HEK293 (cell line): ENCODE measurements at regions not wholly inside any gene's neighbourhood (a gene's known extent, or its start where the extent isn't known, plus 50 kb on each side); places are given as distances from the start of the nearest gene placed in this dataset.

Source experiments
- CTCF ChIA-PET: fragments of 350-600 bp; formaldehyde crosslinking; extraction: SDS; loops from one replicate; lab custom pipeline; 2021; ENCODE audit warnings: antibody characterized with exemption; lab: Yijun Ruan, JAX
- POLR2A ChIA-PET: fragments of 300-600 bp; formaldehyde crosslinking; extraction: SDS; loops from one replicate; lab custom pipeline; 2020; ENCODE audit warnings: antibody characterized with exemption, inconsistent platforms; lab: Yijun Ruan, JAX
- H3K27ac ChIP-seq: fragments of 200-500 bp; sonication (Bioruptor generic); 2 replicates; pipeline ENCODE4 v1.5.1; 2014; ENCODE audit warnings: low read depth, low read length, control low read depth, inconsistent platforms; ENCODE audit errors: extremely low read depth
- H3K36me3 ChIP-seq, 2 experiments: fragments of 200-500 bp in 1 of 2; sonication (Bioruptor generic) in 1 of 2; 1 replicate in 1 of 2; 2 replicates in 1 of 2; pipeline ENCODE4 v1.5.1; 2014 to 2017; ENCODE audit warnings: inconsistent platforms in 2 of 2, low read length in 2 of 2; ENCODE audit not compliant: control insufficient read depth in 2 of 2, insufficient read depth in 1 of 2
- H3K4me1 ChIP-seq: fragments of 200-500 bp; sonication (Bioruptor generic); 2 replicates; pipeline ENCODE4 v1.5.1; 2014; ENCODE audit warnings: mild to moderate bottlenecking, low read length, inconsistent platforms; ENCODE audit not compliant: control insufficient read depth, insufficient read depth
- H3K4me3 ChIP-seq: 2 replicates; pipeline ENCODE4 v1.5.1; 2011; ENCODE audit warnings: low read depth, mild to moderate bottlenecking, control low read depth, low read length, moderate library complexity
- H3K9me3 ChIP-seq: fragments of 200-500 bp; sonication (Bioruptor generic); 2 replicates; pipeline ENCODE4 v1.5.1; 2014; ENCODE audit warnings: low read depth, low read length, inconsistent platforms; ENCODE audit not compliant: control insufficient read depth, insufficient read depth
- EGR2 ChIP-seq: fragments of 450-650 bp; formaldehyde crosslinking; IDR thresholded peaks from 2 replicates; pipeline ENCODE4 v1.5.1; 2016; ENCODE audit warnings: low read depth, missing biosample characterization, missing genetic modification characterization
- GLI2 ChIP-seq: fragments of 450-650 bp; formaldehyde crosslinking; IDR thresholded peaks from 2 replicates; pipeline ENCODE4; 2017; ENCODE audit warnings: missing biosample characterization, missing genetic modification characterization, low read depth, borderline replicate concordance
- HOXA7 ChIP-seq: sonication (generic); formaldehyde crosslinking; IDR thresholded peaks from 2 replicates; pipeline ENCODE4 v1.8.1; 2022; ENCODE audit warnings: missing genetic modification reagents, borderline replicate concordance
- HOXD13 ChIP-seq: sonication (generic); formaldehyde crosslinking; IDR thresholded peaks from 2 replicates; pipeline ENCODE4 v1.8.0; 2022; ENCODE audit warnings: missing genetic modification reagents, borderline replicate concordance
- ZNF2 ChIP-seq: fragments of 450-650 bp; formaldehyde crosslinking; IDR thresholded peaks from 2 replicates; pipeline ENCODE4 v1.5.1; 2016; ENCODE audit warnings: missing biosample characterization, missing genetic modification characterization
- ZNF341 ChIP-seq: fragments of 450-650 bp; formaldehyde crosslinking; IDR thresholded peaks from 2 replicates; pipeline ENCODE4; 2016; ENCODE audit warnings: low read depth, missing biosample characterization, missing genetic modification characterization
- ZNF416 ChIP-seq: fragments of 450-650 bp; formaldehyde crosslinking; IDR thresholded peaks from 2 replicates; pipeline ENCODE4 v1.5.1; 2016; ENCODE audit warnings: missing biosample characterization, missing genetic modification characterization
- ZNF561 ChIP-seq: fragments of 450-650 bp; IDR thresholded peaks from 2 replicates; pipeline ENCODE4 v1.5.1; 2018; ENCODE audit warnings: missing biosample characterization, missing genetic modification characterization, borderline replicate concordance
- ZNF610 ChIP-seq: fragments of 450-650 bp; formaldehyde crosslinking; IDR thresholded peaks from 2 replicates; pipeline ENCODE4 v1.5.1; 2016; ENCODE audit warnings: missing biosample characterization, missing genetic modification characterization, borderline replicate concordance
- ZNF629 ChIP-seq: fragments of 450-650 bp; formaldehyde crosslinking; IDR thresholded peaks from 2 replicates; pipeline ENCODE4 v1.5.1; 2017; ENCODE audit warnings: missing biosample characterization, missing genetic modification characterization
- ZNF654 ChIP-seq: fragments of 450-650 bp; formaldehyde crosslinking; IDR thresholded peaks from 2 replicates; pipeline ENCODE4 v1.5.1; 2016; ENCODE audit warnings: low read depth, missing biosample characterization, missing genetic modification characterization
- ZNF837 ChIP-seq: fragments of 450-650 bp; formaldehyde crosslinking; IDR thresholded peaks from 2 replicates; pipeline ENCODE4 v1.5.1; 2016; ENCODE audit warnings: missing biosample characterization, missing genetic modification characterization
- TF ChIP-seq, protein P1 (sequence below): fragments of 450-650 bp; formaldehyde crosslinking; IDR thresholded peaks from 2 replicates; pipeline ENCODE4 v1.5.1; 2016; ENCODE audit warnings: missing biosample characterization, missing genetic modification characterization
- TF ChIP-seq, protein P2 (sequence below): sonication (generic); formaldehyde crosslinking; IDR thresholded peaks from 2 replicates; pipeline ENCODE4 v1.8.1; 2022; ENCODE audit warnings: mild to moderate bottlenecking, moderate library complexity, missing genetic modification reagents
- TF ChIP-seq, protein P3 (sequence below): fragments of 450-650 bp; formaldehyde crosslinking; IDR thresholded peaks from 2 replicates; pipeline ENCODE4 v1.5.1; 2016; ENCODE audit warnings: missing biosample characterization, missing genetic modification characterization
- TF ChIP-seq, protein P4 (sequence below): fragments of 450-650 bp; formaldehyde crosslinking; IDR thresholded peaks from 2 replicates; pipeline ENCODE4 v1.5.1; 2017; ENCODE audit warnings: missing biosample characterization, missing genetic modification characterization
- TF ChIP-seq, protein P5 (sequence below): fragments of 450-650 bp; formaldehyde crosslinking; IDR thresholded peaks from 2 replicates; pipeline ENCODE4 v1.5.1; 2016; ENCODE audit warnings: missing biosample characterization, missing genetic modification characterization

DNA sequence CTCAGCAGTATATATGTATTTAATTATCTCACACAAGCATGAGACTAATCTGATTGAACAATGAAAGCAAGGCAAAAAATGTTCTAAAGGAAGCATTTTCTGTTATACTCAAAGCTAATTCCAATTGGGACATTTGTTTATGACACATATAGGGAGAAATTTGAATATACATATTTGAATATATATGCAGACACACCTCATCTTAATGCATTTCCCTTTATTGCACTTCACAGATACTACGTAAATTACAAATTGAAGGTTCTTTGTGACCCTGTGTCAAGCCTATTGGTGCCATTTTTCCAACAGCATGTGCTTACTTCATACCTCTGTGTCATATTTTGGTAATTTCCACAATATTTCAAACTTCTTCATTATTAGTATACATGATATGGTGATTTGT lies 132.1 kb upstream of the STEAP1 start:
- Histone ChIP-seq H3K9me3 (no peaks in the 10 kb centered on the region), H3K4me1 (no peaks in the 10 kb centered on the region), H3K27ac (no peak overlapping the region), H3K4me3 (no peak overlapping the region), H3K36me3 (no peaks in the 10 kb centered on the region)
- TF ChIP-seq HOXA7 (CRISPR knock-in tag) (no peak), ZNF561 (tag by site-specific recombination) (no peak)
- TF ChIP-seq, protein P1, sequence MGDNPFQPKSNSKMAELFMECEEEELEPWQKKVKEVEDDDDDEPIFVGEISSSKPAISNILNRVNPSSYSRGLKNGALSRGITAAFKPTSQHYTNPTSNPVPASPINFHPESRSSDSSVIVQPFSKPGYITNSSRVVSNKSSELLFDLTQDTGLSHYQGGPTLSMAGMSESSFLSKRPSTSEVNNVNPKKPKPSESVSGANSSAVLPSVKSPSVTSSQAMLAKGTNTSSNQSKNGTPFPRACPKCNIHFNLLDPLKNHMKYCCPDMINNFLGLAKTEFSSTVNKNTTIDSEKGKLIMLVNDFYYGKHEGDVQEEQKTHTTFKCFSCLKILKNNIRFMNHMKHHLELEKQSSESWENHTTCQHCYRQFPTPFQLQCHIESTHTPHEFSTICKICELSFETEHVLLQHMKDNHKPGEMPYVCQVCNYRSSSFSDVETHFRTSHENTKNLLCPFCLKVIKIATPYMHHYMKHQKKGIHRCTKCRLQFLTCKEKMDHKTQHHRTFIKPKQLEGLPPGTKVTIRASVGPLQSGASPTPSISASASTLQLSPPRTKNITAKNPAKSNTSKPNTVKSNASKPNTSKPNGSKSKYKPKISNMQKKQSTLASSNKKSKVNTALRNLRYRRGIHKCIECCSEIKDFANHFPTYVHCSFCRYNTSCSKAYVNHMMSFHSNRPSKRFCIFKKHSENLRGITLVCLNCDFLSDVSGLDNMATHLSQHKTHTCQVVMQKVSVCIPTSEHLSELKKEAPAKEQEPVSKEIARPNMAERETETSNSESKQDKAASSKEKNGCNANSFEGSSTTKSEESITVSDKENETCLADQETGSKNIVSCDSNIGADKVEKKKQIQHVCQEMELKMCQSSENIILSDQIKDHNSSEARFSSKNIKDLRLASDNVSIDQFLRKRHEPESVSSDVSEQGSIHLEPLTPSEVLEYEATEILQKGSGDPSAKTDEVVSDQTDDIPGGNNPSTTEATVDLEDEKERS, result no peak
- TF ChIP-seq, protein P2, sequence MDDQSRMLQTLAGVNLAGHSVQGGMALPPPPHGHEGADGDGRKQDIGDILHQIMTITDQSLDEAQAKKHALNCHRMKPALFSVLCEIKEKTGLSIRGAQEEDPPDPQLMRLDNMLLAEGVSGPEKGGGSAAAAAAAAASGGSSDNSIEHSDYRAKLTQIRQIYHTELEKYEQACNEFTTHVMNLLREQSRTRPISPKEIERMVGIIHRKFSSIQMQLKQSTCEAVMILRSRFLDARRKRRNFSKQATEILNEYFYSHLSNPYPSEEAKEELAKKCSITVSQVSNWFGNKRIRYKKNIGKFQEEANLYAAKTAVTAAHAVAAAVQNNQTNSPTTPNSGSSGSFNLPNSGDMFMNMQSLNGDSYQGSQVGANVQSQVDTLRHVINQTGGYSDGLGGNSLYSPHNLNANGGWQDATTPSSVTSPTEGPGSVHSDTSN (CRISPR knock-in tag), result no peak
- ChIA-PET POLR2A (no interaction called here), CTCF (no interaction called here)

DNA sequence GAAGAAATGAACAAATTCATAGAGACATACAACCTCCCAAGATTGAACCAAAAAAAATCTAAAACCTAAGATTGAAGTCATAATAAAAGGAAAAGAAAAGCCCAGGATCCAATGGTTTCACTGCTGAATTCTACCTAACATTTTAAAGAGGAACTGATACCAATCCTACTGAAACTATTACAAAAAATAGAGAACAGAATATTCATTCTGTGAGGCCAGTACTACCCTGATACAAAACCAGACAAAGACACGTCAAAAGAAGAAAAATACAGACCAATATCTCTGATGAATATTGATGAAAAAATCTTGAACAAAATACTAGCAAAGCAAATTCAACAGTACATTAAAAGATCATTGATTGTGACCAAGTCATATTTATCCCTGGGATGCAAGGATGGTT lies 128.5 kb upstream of the STEAP1 start:
- ChIA-PET POLR2A (no interaction called here), CTCF (no interaction called here)
- H3K9me3 ChIP-seq, result no peaks in the 10 kb centered on the region
- H3K27ac ChIP-seq, result no peak overlapping the region
- TF ChIP-seq, protein P3, sequence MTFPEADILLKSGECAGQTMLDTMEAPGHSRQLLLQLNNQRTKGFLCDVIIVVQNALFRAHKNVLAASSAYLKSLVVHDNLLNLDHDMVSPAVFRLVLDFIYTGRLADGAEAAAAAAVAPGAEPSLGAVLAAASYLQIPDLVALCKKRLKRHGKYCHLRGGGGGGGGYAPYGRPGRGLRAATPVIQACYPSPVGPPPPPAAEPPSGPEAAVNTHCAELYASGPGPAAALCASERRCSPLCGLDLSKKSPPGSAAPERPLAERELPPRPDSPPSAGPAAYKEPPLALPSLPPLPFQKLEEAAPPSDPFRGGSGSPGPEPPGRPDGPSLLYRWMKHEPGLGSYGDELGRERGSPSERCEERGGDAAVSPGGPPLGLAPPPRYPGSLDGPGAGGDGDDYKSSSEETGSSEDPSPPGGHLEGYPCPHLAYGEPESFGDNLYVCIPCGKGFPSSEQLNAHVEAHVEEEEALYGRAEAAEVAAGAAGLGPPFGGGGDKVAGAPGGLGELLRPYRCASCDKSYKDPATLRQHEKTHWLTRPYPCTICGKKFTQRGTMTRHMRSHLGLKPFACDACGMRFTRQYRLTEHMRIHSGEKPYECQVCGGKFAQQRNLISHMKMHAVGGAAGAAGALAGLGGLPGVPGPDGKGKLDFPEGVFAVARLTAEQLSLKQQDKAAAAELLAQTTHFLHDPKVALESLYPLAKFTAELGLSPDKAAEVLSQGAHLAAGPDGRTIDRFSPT (tag by site-specific recombination), result no peak
- H3K4me3 ChIP-seq, result no peak overlapping the region
- H3K36me3 ChIP-seq, result no peaks in the 10 kb centered on the region
- no peaks in the 10 kb centered on the region for H3K4me1 ChIP-seq

DNA sequence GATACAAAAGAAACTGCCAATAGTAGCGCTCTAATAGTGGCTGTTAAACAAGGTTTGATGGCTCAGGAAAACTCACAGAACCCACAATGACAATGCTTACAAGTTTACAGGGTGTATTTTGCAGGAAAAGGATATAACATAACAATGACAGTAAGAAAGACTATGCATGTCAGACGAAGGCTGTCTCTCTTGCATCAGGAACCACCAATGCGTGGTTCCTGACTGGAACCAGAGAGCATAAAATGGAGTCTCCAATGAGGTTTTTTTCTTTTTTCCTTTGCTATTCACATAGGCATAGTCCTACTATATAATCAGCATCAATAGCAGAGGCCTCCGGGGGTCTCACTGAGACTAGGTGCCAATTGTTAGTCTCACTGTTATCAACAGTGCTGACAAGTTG lies 120.4 kb upstream of the STEAP1 start:
- H3K4me1 ChIP-seq, result no peaks in the 10 kb centered on the region
- H3K27ac ChIP-seq, result no peak overlapping the region
- no peaks in the 10 kb centered on the region for H3K9me3 ChIP-seq
- H3K4me3 ChIP-seq, result no peak overlapping the region
- POLR2A ChIA-PET, result no interaction called here
- CTCF ChIA-PET, result no interaction called here
- TF ChIP-seq ZNF629 (tag by site-specific recombination), result no peak
- no peak for TF ChIP-seq ZNF341 (tag by site-specific recombination)
- TF ChIP-seq ZNF2, result no peak
- no peak for TF ChIP-seq HOXD13 (CRISPR knock-in tag)
- TF ChIP-seq, protein P4, sequence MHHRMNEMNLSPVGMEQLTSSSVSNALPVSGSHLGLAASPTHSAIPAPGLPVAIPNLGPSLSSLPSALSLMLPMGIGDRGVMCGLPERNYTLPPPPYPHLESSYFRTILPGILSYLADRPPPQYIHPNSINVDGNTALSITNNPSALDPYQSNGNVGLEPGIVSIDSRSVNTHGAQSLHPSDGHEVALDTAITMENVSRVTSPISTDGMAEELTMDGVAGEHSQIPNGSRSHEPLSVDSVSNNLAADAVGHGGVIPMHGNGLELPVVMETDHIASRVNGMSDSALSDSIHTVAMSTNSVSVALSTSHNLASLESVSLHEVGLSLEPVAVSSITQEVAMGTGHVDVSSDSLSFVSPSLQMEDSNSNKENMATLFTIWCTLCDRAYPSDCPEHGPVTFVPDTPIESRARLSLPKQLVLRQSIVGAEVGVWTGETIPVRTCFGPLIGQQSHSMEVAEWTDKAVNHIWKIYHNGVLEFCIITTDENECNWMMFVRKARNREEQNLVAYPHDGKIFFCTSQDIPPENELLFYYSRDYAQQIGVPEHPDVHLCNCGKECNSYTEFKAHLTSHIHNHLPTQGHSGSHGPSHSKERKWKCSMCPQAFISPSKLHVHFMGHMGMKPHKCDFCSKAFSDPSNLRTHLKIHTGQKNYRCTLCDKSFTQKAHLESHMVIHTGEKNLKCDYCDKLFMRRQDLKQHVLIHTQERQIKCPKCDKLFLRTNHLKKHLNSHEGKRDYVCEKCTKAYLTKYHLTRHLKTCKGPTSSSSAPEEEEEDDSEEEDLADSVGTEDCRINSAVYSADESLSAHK (tag by site-specific recombination), result no peak
- TF ChIP-seq, protein P5, sequence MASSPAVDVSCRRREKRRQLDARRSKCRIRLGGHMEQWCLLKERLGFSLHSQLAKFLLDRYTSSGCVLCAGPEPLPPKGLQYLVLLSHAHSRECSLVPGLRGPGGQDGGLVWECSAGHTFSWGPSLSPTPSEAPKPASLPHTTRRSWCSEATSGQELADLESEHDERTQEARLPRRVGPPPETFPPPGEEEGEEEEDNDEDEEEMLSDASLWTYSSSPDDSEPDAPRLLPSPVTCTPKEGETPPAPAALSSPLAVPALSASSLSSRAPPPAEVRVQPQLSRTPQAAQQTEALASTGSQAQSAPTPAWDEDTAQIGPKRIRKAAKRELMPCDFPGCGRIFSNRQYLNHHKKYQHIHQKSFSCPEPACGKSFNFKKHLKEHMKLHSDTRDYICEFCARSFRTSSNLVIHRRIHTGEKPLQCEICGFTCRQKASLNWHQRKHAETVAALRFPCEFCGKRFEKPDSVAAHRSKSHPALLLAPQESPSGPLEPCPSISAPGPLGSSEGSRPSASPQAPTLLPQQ (tag by site-specific recombination), result no peak
- TF ChIP-seq ZNF610, result no peak
- no peak for TF ChIP-seq GLI2 (tag by site-specific recombination)
- TF ChIP-seq EGR2 (tag by site-specific recombination), result no peak
- TF ChIP-seq ZNF416 (tag by site-specific recombination), result no peak
- TF ChIP-seq ZNF837 (tag by site-specific recombination), result no peak
- TF ChIP-seq ZNF654 (tag by site-specific recombination), result no peak
- H3K36me3 ChIP-seq, result no peaks in the 10 kb centered on the region
